OCI-LY7 (cell line): ENCODE measurements at regions not wholly inside any gene's neighbourhood (a gene's known extent, or its start where the extent isn't known, plus 50 kb on each side); places are given as distances from the start of the nearest gene placed in this dataset.

ENCODE experiments used
- BruUV-seq: library from RNA; stranded (reverse); fragments of 400-500 nt; replicated peaks from 2 replicates; lab custom pipeline; 2021; lab: Mats Ljungman, UMichigan
- CTCF ChIA-PET: fragments of 300-600 bp; sonication (Branson Sonifier 250); formaldehyde crosslinking; loops from one replicate; lab custom pipeline; 2022; ENCODE audit warnings: antibody characterized with exemption; ENCODE audit not compliant: unreplicated experiment; lab: Charles Lee
- POLR2A ChIA-PET: fragments of 300-600 bp; sonication (Branson Sonifier 250); formaldehyde crosslinking; loops from one replicate; lab custom pipeline; 2022; ENCODE audit warnings: antibody characterized with exemption; lab: Charles Lee
- DNase-seq: peaks from one replicate; pipeline ENCODE4 v3.0.0-alpha.2; 2015; ENCODE audit warnings: low spot score
- H2AFZ ChIP-seq: fragments of 200-600 bp; sonication (generic), shearing (Covaris generic); 2 replicates; pipeline ENCODE4 v1.6.1; 2014; ENCODE audit warnings: mild to moderate bottlenecking, antibody characterized with exemption, low read length, moderate library complexity
- H3K27ac ChIP-seq: fragments of 200-600 bp; sonication (generic); 2 replicates; pipeline ENCODE4 v1.5.1; 2014; ENCODE audit warnings: mixed run types, low read depth, mild to moderate bottlenecking, moderate library complexity, low read length, inconsistent platforms; ENCODE audit not compliant: poor library complexity, severe bottlenecking
- H3K36me3 ChIP-seq: fragments of 200-600 bp; sonication (generic); 2 replicates; pipeline ENCODE4 v1.6.1; 2014; ENCODE audit warnings: mild to moderate bottlenecking, antibody characterized with exemption, low read length, moderate library complexity, mixed read lengths; ENCODE audit not compliant: insufficient read depth
- H3K4me1 ChIP-seq: fragments of 200-600 bp; sonication (generic); 2 replicates; pipeline ENCODE4 v1.5.1; 2014; ENCODE audit warnings: mild to moderate bottlenecking, low read length; ENCODE audit not compliant: insufficient read depth, poor library complexity, severe bottlenecking
- H3K4me2 ChIP-seq: fragments of 200-600 bp; sonication (generic); 2 replicates; pipeline ENCODE4 v1.6.1; 2014; ENCODE audit warnings: mild to moderate bottlenecking, low read length
- H3K4me3 ChIP-seq: fragments of 200-600 bp; sonication (generic); 2 replicates; pipeline ENCODE4 v1.5.1; 2014; ENCODE audit warnings: mild to moderate bottlenecking, low read depth, low read length; ENCODE audit not compliant: poor library complexity, severe bottlenecking
- H3K79me2 ChIP-seq: fragments of 200-600 bp; sonication (generic); 2 replicates; pipeline ENCODE4 v1.6.1; 2016; ENCODE audit warnings: low read depth, mild to moderate bottlenecking, low read length, moderate library complexity, mixed read lengths; ENCODE audit not compliant: insufficient read depth
- H3K9me2 ChIP-seq: fragments of 200-600 bp; sonication (generic); 2 replicates; pipeline ENCODE4 v1.6.1; 2016; ENCODE audit warnings: mild to moderate bottlenecking, low read length, mixed read lengths; ENCODE audit not compliant: insufficient read depth
- H3K9me3 ChIP-seq: fragments of 200-600 bp; sonication (generic); 2 replicates; pipeline ENCODE4 v1.6.1; 2014; ENCODE audit warnings: mild to moderate bottlenecking, mixed run types, low read length, mixed read lengths
- H4K20me1 ChIP-seq: fragments of 200-600 bp; sonication (generic); 2 replicates; pipeline ENCODE4 v1.6.1; 2014; ENCODE audit warnings: mild to moderate bottlenecking, antibody characterized with exemption, low read length, moderate library complexity, mixed read lengths; ENCODE audit not compliant: insufficient read depth
- CTCF ChIP-seq: fragments of 200-600 bp; sonication (generic); conservative IDR thresholded peaks from 2 replicates; pipeline ENCODE4 v1.5.1; 2014; ENCODE audit warnings: mild to moderate bottlenecking, antibody characterized with exemption, low read length, moderate library complexity, mixed read lengths
- EZH2phosphoT487 ChIP-seq: fragments of 200-600 bp; sonication (generic); IDR thresholded peaks from 2 replicates; pipeline ENCODE4 v1.6.1; 2018; ENCODE audit warnings: low read depth, borderline replicate concordance, mild to moderate bottlenecking, mixed run types, antibody characterized with exemption, low read length, moderate library complexity, mixed read lengths
- intact Hi-C: fragments of 100-400 bp; cut with micrococcal nuclease; formaldehyde crosslinking; loops from one replicate; pipeline ENCODE4 v1.10.0; 2022; ENCODE audit not compliant: unreplicated experiment

DNA sequence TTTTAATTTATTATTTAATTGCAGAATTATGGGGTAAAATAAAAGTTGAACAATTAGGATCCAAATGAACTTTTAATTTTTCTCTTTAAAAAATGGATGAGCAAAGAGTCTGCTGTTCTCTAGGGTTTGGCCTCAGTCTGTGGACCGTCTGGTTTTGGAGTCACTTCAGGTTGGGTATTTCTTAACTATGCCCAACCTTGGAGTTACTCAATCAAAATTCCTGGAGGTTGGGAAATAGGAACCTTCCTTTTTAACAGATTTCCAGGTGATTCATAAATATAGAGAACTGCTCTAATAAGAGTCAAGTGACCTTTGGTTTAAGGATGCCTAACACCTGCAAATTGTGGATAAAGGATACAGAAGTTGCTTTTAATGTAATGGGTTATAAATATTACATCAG, 241.5 kb upstream of the GCFC2 start:
- no peak for DNase-seq
- Histone ChIP-seq H3K36me3 (no peaks in the 10 kb centered on the region), H2AFZ (no peak overlapping the region)

GRCh38 chr2:75949385-75950030, 238.8 kb upstream of the GCFC2 start:
- H3K4me3 ChIP-seq, result no peak overlapping the region
- no peak overlapping the region for H2AFZ ChIP-seq
- DNase-seq, result no peak
- intact Hi-C loops, result no loop called here
- H4K20me1 ChIP-seq, result no peaks in the 10 kb centered on the region
- no peaks in the 10 kb centered on the region for H3K9me2 ChIP-seq
- no peaks in the 10 kb centered on the region for H3K9me3 ChIP-seq
- no peaks in the 10 kb centered on the region for H3K79me2 ChIP-seq
- POLR2A ChIA-PET, result interaction anchor here (0.6 kb wide), 1 partner anchor 19 kb away, joined by 3 read pairs; no protein-coding TSS in a partner anchor
- H3K27ac ChIP-seq, result no peak overlapping the region
- TF ChIP-seq EZH2phosphoT487 (no peak), CTCF (no peak)
- H3K36me3 ChIP-seq, result no peaks in the 10 kb centered on the region
- H3K4me2 ChIP-seq, result no peak overlapping the region
- BruUV-seq, result no TSS peak
- CTCF ChIA-PET, result no interaction called here
- H3K4me1 ChIP-seq, result no peaks in the 10 kb centered on the region

More for the DNA sequence above, 241.5 kb upstream of the GCFC2 start:
- Histone ChIP-seq H3K27ac (no peak overlapping the region), H3K4me2 (no peak overlapping the region), H3K9me2 (no peaks in the 10 kb centered on the region), H3K4me1 (no peaks in the 10 kb centered on the region), H4K20me1 (no peaks in the 10 kb centered on the region), H3K4me3 (no peak overlapping the region), H3K79me2 (no peaks in the 10 kb centered on the region), H3K9me3 (no peaks in the 10 kb centered on the region)
- intact Hi-C loops, result no loop called here
- no TSS peak for BruUV-seq
- CTCF ChIA-PET, result no interaction called here
- POLR2A ChIA-PET, result interaction anchor here (0.6 kb wide), 1 partner anchor 12 kb away, joined by 5 read pairs; no protein-coding TSS in a partner anchor
- TF ChIP-seq EZH2phosphoT487, result no peak

GRCh38 chr2:75936311-75936710, 225.6 kb upstream of the GCFC2 start:
- intact Hi-C loops, result no loop called here
- CTCF ChIA-PET, result interaction anchor here (0.6 kb wide), 1 partner anchor 118 kb away, joined by 3 read pairs; no protein-coding TSS in a partner anchor

More at GRCh38 chr2:75936311-75936710, 225.6 kb upstream of the GCFC2 start:
- no peak for DNase-seq
- Histone ChIP-seq H4K20me1 (no peaks in the 10 kb centered on the region), H3K9me3 (no peaks in the 10 kb centered on the region), H2AFZ (no peak overlapping the region), H3K79me2 (no peaks in the 10 kb centered on the region), H3K4me1 (no peaks in the 10 kb centered on the region), H3K4me3 (no peak overlapping the region), H3K4me2 (no peak overlapping the region), H3K9me2 (no peaks in the 10 kb centered on the region), H3K36me3 (no peaks in the 10 kb centered on the region), H3K27ac (no peak overlapping the region)
- no TSS peak for BruUV-seq
- TF ChIP-seq EZH2phosphoT487, result no peak
- POLR2A ChIA-PET, result no interaction called here
